Ishikawa (cell line): ENCODE measurements at regions not wholly inside any gene's neighbourhood (a gene's known extent, or its start where the extent isn't known, plus 50 kb on each side); places are given as distances from the start of the nearest gene placed in this dataset.

ENCODE experiments used
- CEBPB ChIP-seq: IDR thresholded peaks from 2 replicates; pipeline ENCODE4 v1.6.1; 2012
- CREB1 ChIP-seq: IDR thresholded peaks from 2 replicates; pipeline ENCODE4 v1.6.1; 2012; ENCODE audit warnings: low read depth
- EGR1 ChIP-seq: IDR thresholded peaks from 2 replicates; pipeline ENCODE4 v1.6.1; 2012
- EP300 ChIP-seq: IDR thresholded peaks from 2 replicates; pipeline ENCODE4 v1.6.1; 2012; ENCODE audit warnings: borderline replicate concordance
- FOXM1 ChIP-seq: IDR thresholded peaks from 2 replicates; pipeline ENCODE4 v1.6.1; 2012; ENCODE audit warnings: low read depth, borderline replicate concordance
- NFIC ChIP-seq: IDR thresholded peaks from 2 replicates; pipeline ENCODE4 v1.6.1; 2012
- RAD21 ChIP-seq: IDR thresholded peaks from 2 replicates; pipeline ENCODE4 v1.6.1; 2012; ENCODE audit warnings: low read depth
- TAF1 ChIP-seq: IDR thresholded peaks from 2 replicates; pipeline ENCODE4 v1.6.1; 2012; ENCODE audit warnings: low read depth, mild to moderate bottlenecking
- TCF12 ChIP-seq: IDR thresholded peaks from 2 replicates; pipeline ENCODE4 v1.6.1; 2012; ENCODE audit warnings: low read depth
- TEAD4 ChIP-seq: IDR thresholded peaks from 2 replicates; pipeline ENCODE4 v1.6.1; 2012
- YY1 ChIP-seq: IDR thresholded peaks from 2 replicates; pipeline ENCODE4 v1.6.1; 2012; ENCODE audit warnings: low read depth
- ZBTB7A ChIP-seq: IDR thresholded peaks from 2 replicates; pipeline ENCODE4 v1.6.1; 2012; ENCODE audit warnings: low read depth
- TF ChIP-seq, protein P1 (sequence below): IDR thresholded peaks from 2 replicates; pipeline ENCODE4 v1.6.1; 2012; ENCODE audit warnings: low read depth, mild to moderate bottlenecking
- TF ChIP-seq, protein P2 (sequence below): IDR thresholded peaks from 2 replicates; pipeline ENCODE4 v1.6.1; 2012
- TF ChIP-seq, protein P3 (sequence below): IDR thresholded peaks from 2 replicates; pipeline ENCODE4 v1.6.1; 2012

DNA sequence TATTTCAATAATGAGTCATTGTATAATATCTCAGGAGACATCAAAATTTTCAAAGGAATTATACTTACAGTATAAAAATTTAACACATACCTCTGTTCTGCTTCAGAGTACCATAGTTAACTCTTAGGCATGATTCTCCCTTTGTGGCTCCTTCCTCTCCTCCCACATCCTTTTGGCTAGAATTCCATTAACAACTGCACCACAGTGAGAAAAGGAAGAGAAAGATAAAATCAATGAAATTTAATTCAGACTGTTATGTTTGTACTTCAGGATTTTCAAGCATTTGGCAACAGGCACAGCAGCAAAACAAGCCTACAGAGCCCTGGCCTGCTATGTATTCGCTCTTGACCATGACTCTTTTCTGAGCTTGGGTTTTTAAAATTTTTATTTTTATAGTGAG is 57.2 kb upstream of the SGIP1 start:
- TF ChIP-seq TAF1: no peak
- TF ChIP-seq CREB1: no peak
- TF ChIP-seq, protein P1, sequence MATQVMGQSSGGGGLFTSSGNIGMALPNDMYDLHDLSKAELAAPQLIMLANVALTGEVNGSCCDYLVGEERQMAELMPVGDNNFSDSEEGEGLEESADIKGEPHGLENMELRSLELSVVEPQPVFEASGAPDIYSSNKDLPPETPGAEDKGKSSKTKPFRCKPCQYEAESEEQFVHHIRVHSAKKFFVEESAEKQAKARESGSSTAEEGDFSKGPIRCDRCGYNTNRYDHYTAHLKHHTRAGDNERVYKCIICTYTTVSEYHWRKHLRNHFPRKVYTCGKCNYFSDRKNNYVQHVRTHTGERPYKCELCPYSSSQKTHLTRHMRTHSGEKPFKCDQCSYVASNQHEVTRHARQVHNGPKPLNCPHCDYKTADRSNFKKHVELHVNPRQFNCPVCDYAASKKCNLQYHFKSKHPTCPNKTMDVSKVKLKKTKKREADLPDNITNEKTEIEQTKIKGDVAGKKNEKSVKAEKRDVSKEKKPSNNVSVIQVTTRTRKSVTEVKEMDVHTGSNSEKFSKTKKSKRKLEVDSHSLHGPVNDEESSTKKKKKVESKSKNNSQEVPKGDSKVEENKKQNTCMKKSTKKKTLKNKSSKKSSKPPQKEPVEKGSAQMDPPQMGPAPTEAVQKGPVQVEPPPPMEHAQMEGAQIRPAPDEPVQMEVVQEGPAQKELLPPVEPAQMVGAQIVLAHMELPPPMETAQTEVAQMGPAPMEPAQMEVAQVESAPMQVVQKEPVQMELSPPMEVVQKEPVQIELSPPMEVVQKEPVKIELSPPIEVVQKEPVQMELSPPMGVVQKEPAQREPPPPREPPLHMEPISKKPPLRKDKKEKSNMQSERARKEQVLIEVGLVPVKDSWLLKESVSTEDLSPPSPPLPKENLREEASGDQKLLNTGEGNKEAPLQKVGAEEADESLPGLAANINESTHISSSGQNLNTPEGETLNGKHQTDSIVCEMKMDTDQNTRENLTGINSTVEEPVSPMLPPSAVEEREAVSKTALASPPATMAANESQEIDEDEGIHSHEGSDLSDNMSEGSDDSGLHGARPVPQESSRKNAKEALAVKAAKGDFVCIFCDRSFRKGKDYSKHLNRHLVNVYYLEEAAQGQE: no peak
- TF ChIP-seq FOXM1: no peak
- TF ChIP-seq RAD21: no peak
- TF ChIP-seq, protein P2, sequence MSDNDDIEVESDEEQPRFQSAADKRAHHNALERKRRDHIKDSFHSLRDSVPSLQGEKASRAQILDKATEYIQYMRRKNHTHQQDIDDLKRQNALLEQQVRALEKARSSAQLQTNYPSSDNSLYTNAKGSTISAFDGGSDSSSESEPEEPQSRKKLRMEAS: no peak
- TF ChIP-seq EP300: no peak

DNA sequence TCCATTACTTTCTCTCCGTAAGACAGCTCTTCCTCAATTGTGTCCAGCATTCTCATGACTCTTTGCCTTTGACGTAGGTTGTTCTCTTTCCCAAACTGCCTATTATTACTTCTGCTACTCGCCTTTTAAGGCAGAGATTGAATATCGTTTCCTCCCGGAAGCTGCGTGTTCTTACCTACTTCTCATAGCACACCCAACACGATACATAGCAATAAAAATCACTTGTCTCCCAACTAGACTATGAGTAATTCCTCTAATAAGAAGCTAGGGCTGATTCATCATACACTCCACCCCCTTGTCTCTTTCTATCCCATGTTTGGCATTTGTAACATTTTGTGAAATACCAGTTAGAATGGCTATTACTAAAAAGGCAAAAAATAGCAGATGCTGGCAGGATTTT is 55.8 kb upstream of the SGIP1 start:
- TF ChIP-seq EP300 (no peak), NFIC (no peak), ZBTB7A (no peak), CREB1 (no peak), RAD21 (no peak), EGR1 (no peak), TCF12 (no peak), CEBPB (no peak), YY1 (no peak), TEAD4 (no peak), FOXM1 (no peak), TAF1 (no peak)
- TF ChIP-seq, protein P2: no peak
- TF ChIP-seq, protein P1: no peak
- TF ChIP-seq, protein P3, sequence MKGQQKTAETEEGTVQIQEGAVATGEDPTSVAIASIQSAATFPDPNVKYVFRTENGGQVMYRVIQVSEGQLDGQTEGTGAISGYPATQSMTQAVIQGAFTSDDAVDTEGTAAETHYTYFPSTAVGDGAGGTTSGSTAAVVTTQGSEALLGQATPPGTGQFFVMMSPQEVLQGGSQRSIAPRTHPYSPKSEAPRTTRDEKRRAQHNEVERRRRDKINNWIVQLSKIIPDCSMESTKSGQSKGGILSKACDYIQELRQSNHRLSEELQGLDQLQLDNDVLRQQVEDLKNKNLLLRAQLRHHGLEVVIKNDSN: no peak

DNA sequence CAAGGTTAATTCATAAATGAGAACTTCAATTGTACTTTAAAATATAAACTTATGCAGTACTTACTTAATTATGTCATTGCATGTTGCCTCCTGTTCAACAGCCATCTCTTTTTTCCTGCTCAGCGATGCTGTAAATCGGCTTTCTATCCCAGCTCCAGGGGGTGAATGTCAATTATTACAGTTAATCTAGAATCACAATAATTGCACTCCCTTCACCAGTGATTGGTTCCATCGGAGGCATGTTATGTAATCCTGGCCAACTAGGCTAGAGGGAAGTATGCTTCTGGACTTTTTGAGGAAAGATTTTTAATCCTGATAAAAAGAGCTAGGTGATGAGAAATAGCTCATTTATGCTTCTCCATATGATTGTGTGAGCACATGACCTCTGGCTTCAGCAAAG is 53.8 kb upstream of the SGIP1 start:
- TF ChIP-seq ZBTB7A (no peak), RAD21 (no peak), NFIC (no peak), CREB1 (no peak), TCF12 (no peak)
- TF ChIP-seq, protein P1: no peak
- TF ChIP-seq, protein P3: no peak
